KMS-11 (cell line): ENCODE measurements at regions not wholly inside any gene's neighbourhood (a gene's known extent, or its start where the extent isn't known, plus 50 kb on each side); places are given as distances from the start of the nearest gene placed in this dataset.
"Not testable (repeated sequence)": the region's sequence is repeated elsewhere in the genome, so short reads cannot be mapped to it uniquely, and the experiment has no call there.

Source experiments
- H2AFZ ChIP-seq: fragments of 200-600 bp; sonication (generic); 2 replicates; pipeline ENCODE4 v1.6.1; 2016; ENCODE audit warnings: antibody characterized with exemption, mixed run types, low read depth
- H3K27ac ChIP-seq: fragments of 200-600 bp; sonication (generic); 2 replicates; pipeline ENCODE4 v1.6.1; 2016; ENCODE audit warnings: mild to moderate bottlenecking, mixed run types
- H3K27me3 ChIP-seq: fragments of 200-600 bp; sonication (generic); 2 replicates; pipeline ENCODE4 v1.6.1; 2017; ENCODE audit warnings: mild to moderate bottlenecking, low read depth, mixed run types, moderate library complexity; ENCODE audit not compliant: insufficient read depth
- H3K36me3 ChIP-seq: fragments of 200-600 bp; sonication (generic); 2 replicates; pipeline ENCODE4 v1.6.1; 2017; ENCODE audit warnings: mild to moderate bottlenecking, mixed run types; ENCODE audit not compliant: insufficient read depth
- H3K4me1 ChIP-seq: fragments of 200-600 bp; sonication (generic); 2 replicates; pipeline ENCODE4 v1.6.1; 2016; ENCODE audit warnings: mild to moderate bottlenecking, low read depth, mixed run types; ENCODE audit not compliant: poor library complexity, severe bottlenecking
- H3K4me2 ChIP-seq: fragments of 200-600 bp; sonication (generic); 2 replicates; pipeline ENCODE4 v1.7.0; 2016; ENCODE audit warnings: mild to moderate bottlenecking, mixed run types
- H3K4me3 ChIP-seq: fragments of 200-600 bp; sonication (generic); IDR thresholded peaks from 2 replicates; pipeline ENCODE4 v1.6.1; 2017; ENCODE audit warnings: low read depth, low read length, mixed read lengths; ENCODE audit not compliant: insufficient read depth
- H3K79me2 ChIP-seq: fragments of 200-600 bp; sonication (generic); 2 replicates; pipeline ENCODE4 v1.6.1; 2016; ENCODE audit warnings: low read depth, mixed run types; ENCODE audit not compliant: insufficient read depth
- H3K9ac ChIP-seq: fragments of 200-600 bp; sonication (generic); 2 replicates; pipeline ENCODE4 v1.6.1; 2016; ENCODE audit warnings: mild to moderate bottlenecking, mixed run types
- H4K20me1 ChIP-seq: fragments of 200-600 bp; sonication (generic); 2 replicates; pipeline ENCODE4 v1.6.1; 2016; ENCODE audit warnings: mild to moderate bottlenecking, mixed run types; ENCODE audit not compliant: insufficient read depth
- TF ChIP-seq, protein P1 (sequence below): fragments of 200-600 bp; sonication (generic); conservative IDR thresholded peaks from 2 replicates; pipeline ENCODE4 v1.6.1; 2017; ENCODE audit warnings: low read depth, mild to moderate bottlenecking, antibody characterized with exemption, low read length, moderate library complexity, mixed read lengths

DNA sequence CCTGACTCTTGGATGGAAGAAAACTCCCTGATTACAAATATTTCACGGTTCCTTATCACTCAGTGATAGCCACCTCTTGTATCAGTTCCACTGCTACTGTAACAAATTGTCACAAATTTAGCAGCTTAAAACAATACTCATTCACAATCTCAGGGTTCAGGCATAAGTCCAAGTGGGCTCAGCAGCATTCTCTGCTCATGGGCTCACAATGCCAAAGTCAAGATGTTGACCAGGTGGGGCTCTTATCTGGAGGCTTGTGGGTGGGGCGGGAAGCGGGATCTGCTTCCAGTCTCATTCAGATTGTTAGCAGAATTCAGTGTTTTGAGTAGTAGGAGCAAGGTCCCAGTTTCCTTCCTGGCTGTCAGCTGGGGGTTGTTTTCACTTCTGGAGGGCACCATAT, 137.3 kb upstream of the FAM78B start:
- H3K9ac ChIP-seq = no peak overlapping the region
- H4K20me1 ChIP-seq = no peaks in the 10 kb centered on the region
- no peak overlapping the region for H2AFZ ChIP-seq
- no peaks in the 10 kb centered on the region for H3K4me1 ChIP-seq
- no peaks in the 10 kb centered on the region for H3K36me3 ChIP-seq
- H3K4me3 ChIP-seq = no peak overlapping the region
- no peak overlapping the region for H3K4me2 ChIP-seq
- TF ChIP-seq, protein P1, sequence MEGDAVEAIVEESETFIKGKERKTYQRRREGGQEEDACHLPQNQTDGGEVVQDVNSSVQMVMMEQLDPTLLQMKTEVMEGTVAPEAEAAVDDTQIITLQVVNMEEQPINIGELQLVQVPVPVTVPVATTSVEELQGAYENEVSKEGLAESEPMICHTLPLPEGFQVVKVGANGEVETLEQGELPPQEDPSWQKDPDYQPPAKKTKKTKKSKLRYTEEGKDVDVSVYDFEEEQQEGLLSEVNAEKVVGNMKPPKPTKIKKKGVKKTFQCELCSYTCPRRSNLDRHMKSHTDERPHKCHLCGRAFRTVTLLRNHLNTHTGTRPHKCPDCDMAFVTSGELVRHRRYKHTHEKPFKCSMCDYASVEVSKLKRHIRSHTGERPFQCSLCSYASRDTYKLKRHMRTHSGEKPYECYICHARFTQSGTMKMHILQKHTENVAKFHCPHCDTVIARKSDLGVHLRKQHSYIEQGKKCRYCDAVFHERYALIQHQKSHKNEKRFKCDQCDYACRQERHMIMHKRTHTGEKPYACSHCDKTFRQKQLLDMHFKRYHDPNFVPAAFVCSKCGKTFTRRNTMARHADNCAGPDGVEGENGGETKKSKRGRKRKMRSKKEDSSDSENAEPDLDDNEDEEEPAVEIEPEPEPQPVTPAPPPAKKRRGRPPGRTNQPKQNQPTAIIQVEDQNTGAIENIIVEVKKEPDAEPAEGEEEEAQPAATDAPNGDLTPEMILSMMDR = no peak
- no peak overlapping the region for H3K27ac ChIP-seq
- no peaks in the 10 kb centered on the region for H3K79me2 ChIP-seq
- H3K27me3 ChIP-seq = no peaks in the 10 kb centered on the region

DNA sequence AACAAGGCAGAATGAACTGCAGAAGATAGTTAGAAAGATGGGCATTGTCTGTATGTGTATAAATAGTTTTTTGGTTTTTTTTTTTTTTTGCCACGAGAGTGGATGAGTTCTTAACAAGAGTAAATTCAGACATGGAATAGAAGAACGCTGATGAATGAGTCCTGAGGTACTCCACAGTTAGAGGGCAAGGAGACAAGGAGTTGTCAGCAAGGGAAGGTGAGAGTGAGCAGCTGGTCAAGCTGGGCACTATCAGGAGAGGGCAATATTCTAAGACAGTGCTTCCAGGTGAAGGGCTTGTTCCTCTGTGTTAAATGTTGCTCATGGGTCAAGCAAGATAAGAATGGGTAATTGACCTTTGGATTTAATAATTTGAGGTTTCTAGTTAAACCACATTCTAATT, 138.6 kb upstream of the FAM78B start:
- no peak overlapping the region for H3K27ac ChIP-seq
- no peaks in the 10 kb centered on the region for H3K36me3 ChIP-seq
- no peak overlapping the region for H3K4me2 ChIP-seq
- H2AFZ ChIP-seq = no peak overlapping the region
- no peaks in the 10 kb centered on the region for H3K79me2 ChIP-seq
- TF ChIP-seq, protein P1 = no peak
- no peaks in the 10 kb centered on the region for H3K27me3 ChIP-seq
- H3K4me3 ChIP-seq = no peak overlapping the region
- H3K4me1 ChIP-seq = no peaks in the 10 kb centered on the region
- no peak overlapping the region for H3K9ac ChIP-seq
- H4K20me1 ChIP-seq = no peaks in the 10 kb centered on the region

DNA sequence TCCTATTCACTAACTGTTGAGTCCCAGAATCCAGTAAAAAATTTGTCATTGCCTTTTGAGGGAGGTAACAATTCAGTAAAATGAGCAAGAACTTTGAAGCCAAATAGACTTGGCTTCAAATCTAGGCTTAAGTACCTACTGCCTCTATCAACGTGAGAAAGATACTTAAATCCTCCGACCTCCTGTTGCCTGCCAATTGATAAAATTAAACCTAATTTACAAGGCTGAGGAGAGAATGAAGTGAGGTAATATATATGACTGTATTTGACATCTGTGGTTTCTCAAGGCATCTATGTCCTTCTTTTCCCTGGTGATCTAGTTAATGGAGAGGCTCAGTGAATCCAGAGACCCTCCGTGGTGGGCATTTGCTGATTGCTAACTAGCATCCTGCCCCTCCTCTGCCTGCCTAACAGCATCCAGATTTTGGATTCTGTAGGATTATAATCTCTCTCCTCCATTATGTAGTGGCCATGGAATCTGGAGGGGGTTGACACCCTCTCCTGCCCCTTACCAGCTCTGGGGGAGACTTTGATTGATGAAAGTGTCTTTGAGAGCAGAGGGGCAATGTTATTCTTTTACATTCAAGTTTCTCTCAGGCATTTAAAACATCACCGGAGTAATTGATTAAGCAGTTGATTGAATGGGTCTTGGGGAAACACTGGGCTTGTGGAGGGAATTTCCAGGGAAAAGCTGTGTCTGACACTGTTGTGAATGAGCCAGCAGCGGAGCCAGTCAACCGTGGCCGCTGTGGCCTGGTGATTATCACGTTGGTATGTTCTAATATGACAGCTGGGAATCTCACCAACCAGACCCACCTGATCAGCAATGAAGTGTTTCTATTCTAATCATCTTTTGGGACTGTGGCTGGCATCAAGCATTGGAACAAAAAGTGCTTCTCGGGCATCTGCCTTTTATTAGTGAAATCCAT, 140.7 kb upstream of the FAM78B start:
- H3K27ac ChIP-seq = no peak overlapping the region
- no peak overlapping the region for H2AFZ ChIP-seq
- H3K27me3 ChIP-seq = no peaks in the 10 kb centered on the region
- no peaks in the 10 kb centered on the region for H3K4me1 ChIP-seq
- no peak overlapping the region for H3K9ac ChIP-seq
- TF ChIP-seq, protein P1 = no peak
- H3K4me3 ChIP-seq = no peak overlapping the region
- H3K4me2 ChIP-seq = no peak overlapping the region
- H3K79me2 ChIP-seq = no peaks in the 10 kb centered on the region
- H4K20me1 ChIP-seq = no peaks in the 10 kb centered on the region
- H3K36me3 ChIP-seq = no peaks in the 10 kb centered on the region

DNA sequence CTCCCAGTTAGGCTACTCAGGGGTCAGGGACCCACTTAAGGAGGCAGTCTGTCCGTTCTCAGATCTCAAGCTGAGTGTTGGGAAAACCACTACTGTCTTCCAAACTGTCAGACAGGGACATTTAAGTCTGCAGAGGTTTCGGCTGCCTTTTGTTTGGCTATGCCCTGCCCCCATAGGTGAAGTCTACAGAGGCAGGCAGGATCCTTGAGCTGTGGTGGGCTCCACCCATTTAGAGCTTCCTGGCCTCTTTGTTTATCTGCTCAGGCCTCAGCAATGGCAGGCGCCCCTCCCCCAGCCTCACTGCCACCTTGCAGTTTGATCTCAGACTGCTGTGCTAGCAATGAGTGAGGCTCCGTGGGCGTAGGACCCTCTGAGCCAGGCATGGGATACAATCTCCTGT, 149.5 kb upstream of the FAM78B start:
- not testable (repeated sequence) for H3K4me1 ChIP-seq, H3K27ac ChIP-seq, H3K4me2 ChIP-seq, H2AFZ ChIP-seq, H3K4me3 ChIP-seq, H3K27me3 ChIP-seq, H3K36me3 ChIP-seq, H3K79me2 ChIP-seq, H4K20me1 ChIP-seq, H3K9ac ChIP-seq

DNA sequence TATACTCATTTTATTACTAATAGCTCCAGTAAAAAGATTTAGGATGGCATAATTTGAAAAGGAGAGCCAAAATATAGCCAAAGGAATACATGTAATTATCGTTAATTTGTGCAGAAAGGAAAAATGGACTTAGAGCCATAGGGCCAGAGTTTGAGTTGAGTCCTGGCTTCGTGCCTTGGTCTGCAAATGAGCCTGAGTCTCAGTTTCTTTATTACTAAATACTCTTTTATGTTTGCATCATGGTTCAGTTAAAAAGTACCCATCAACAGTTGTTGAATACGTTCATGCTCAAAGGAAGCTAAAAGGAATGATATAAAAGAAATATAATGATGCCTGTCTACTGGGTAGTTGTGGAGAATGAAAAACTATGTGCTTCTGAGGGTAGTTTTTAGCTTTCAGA, 155.7 kb upstream of the FAM78B start:
- Histone ChIP-seq H3K4me2 (no peak overlapping the region), H2AFZ (no peak overlapping the region)

More for the DNA sequence above, 155.7 kb upstream of the FAM78B start:
- TF ChIP-seq, protein P1 = no peak
- Histone ChIP-seq H3K79me2 (no peaks in the 10 kb centered on the region), H3K27me3 (no peaks in the 10 kb centered on the region), H3K9ac (no peak overlapping the region), H3K36me3 (no peaks in the 10 kb centered on the region), H3K27ac (no peak overlapping the region), H4K20me1 (no peaks in the 10 kb centered on the region), H3K4me1 (no peaks in the 10 kb centered on the region), H3K4me3 (no peak overlapping the region)
